ENCODE measurements at regions not wholly inside any gene's neighbourhood (a gene's known extent, or its start where the extent isn't known, plus 50 kb on each side); places are given as distances from the start of the nearest gene placed in this dataset.
"Not testable (repeated sequence)": the region's sequence is repeated elsewhere in the genome, so short reads cannot be mapped to it uniquely, and the experiment has no call there.

DNA sequence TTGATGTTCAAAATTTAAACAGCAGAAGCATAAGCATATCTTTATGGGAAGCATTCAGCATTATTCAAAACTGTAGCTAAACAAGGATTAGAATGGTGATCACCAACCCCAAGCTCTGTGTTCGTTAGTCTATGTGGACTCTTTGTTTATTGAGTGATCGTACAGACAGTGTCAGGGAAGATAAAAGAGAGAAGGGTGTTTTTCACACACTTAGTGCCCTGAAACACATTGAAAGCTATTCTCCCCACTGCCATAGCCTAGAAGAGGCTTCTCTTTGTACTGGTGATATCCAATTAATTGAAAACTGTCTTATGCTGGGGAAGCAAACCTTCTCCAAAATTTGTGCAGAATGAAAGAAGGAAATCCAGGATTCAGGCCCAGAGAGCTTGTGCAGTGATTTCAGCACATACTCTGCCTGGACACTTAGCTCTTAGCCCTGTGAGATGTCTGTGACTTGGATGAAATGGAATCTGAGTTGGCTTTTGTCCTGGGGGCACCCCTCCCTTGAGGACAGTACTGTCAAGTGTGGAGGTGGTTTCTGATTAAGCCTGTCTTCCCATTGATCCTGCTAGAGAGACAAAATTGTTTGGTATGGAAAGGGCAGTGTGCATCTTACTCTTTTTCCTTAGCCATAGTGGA is 125.7 kb upstream of the MTHFD1L start:
- DNase-seq (ENCODE audit: low spot score) = no peak

DNA sequence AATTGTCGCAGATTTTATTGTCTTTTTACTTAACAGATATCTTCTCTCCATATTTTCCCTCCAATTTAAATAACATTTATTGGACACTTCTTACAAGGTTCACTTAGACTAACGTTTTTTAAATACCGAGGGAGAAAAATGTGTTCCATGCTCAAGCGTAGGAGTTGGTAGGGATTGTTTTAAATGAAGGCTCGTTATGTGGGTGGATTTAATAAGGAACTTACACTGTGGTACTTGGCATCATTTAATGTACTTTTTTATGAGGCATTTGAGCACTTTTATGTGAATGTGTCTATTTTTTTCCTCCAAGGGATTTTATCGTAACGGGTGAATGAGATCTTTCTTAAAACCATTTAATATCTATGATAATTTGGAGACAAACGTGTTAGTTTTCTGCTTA is 125.0 kb upstream of the MTHFD1L start:
- no peak for DNase-seq (ENCODE audit: low spot score)

DNA sequence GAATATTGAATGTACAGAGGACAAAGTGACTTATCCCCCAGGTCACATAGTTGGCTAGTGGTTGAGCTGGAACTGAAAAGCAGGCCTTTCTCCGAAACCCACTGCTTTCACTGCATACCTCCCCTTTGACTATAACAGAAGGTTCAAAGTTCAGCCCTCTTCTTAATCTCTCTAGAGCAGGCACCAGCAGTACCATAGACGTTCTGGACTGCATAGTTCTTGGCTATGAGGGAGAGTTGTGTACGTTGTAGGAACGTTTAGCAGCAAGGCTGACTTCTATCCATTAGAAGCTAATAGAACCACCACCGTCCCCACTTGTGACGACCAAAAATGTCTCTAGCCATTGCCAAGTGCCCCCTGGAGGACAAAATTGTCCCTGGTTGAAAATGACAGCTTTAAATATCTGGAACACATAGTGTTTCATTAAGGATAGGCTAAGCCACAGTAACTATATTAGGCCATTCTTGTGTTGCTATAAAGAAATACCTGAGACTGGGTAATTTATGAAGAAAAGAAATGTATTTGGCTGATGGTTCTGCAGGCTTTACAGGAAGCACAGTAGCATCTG is 123.8 kb upstream of the MTHFD1L start:
- peak; percentile 50 for DNase-seq (ENCODE audit: low spot score)

DNA sequence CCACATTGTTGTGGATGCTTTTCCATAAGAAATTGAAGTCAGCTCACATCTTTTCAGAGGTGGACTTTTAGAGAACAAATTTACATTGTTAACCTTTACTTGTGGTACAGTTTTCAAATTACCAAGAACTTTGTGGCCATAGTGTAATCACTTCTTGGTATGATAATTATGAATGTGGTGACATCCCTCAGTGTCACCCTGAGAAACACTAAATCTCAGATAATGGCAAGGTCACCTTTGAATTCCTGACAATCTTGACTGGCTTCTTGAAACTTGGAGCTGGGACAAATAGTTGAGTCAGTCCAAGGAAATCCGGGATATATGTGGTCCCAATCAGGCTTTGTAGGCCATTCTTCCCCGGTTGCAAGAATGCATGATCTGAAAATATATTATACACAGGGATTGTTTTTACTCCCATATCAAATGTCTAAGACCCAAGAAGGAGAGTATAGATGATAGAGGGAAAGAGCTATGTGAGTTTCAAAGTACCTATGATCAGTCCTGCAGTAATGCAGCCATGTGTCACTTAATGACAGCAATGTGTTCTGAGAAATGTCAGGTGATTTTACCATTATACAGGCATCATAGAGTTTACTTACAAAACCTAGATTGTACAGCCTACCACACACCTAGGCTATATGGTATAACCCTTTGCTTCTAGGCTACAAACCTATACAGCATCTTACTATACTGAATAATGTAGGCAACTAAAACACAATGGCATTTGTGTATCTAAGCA is 120.8 kb upstream of the MTHFD1L start:
- no peak for DNase-seq (ENCODE audit: low spot score)

DNA sequence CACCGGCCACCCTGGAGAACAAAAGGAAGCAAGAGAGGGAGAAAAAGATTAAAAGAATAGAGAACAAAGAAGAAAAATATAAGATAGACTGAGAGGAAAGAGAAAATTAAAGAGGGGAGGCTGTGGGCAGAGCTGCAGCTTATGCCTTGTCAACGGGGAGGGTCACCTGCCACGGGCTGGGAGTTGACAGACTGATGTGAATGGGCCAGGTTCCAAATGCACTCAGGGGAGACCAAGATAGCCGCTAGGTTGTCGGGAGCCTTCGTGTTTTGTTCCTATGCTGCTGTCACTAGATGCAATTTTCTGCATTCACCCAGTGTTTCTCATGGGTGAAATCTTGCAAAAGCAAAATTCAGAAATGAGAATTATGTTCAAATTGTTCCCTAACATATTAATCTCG is 119.6 kb upstream of the MTHFD1L start:
- no peak for DNase-seq (ENCODE audit: low spot score)

DNA sequence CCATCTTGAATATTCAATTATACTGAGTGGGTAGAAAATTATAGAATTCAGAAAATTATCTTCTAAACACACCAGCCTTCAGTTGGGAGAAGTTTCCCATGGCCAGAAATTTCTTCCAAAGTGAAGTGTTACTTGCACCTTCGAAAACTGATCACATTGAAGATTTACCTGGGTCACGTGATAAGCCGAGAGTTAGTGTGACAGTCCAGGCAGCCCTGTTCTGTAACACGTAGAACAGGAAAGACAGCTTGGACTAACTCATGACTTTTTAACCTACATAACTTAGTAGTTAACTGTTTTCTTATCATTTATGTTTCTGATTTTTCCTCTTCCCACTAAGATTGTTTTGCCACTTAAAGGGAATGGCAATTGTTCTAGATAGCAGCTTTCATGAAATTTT is 118.3 kb upstream of the MTHFD1L start:
- DNase-seq (ENCODE audit: low spot score) = no peak

- no peak for DNase-seq (ENCODE audit: low spot score)
These were observed 116.3 kb upstream of the MTHFD1L start for GRCh38 chr6:150749091-150749670.

DNA sequence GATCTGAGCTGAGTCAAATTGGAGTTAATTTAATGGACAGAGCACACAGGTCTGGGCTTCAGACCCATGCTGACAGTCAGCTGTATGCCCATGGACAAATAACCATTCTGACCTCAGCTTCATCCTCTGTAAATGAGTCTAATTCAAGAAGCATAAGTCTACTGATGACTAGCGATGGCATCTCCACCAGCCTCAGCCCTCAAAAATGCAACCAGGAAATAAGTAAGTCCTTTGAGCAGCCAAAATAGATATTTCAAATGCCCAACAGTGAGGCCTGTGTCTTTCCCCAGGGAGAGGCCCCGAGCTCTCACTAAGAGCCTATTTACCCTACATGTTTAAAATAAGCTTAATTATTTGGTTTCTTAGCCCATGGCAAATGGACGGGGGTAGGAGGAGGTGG is 114.2 kb upstream of the MTHFD1L start:
- no peak for DNase-seq (ENCODE audit: low spot score)

DNA sequence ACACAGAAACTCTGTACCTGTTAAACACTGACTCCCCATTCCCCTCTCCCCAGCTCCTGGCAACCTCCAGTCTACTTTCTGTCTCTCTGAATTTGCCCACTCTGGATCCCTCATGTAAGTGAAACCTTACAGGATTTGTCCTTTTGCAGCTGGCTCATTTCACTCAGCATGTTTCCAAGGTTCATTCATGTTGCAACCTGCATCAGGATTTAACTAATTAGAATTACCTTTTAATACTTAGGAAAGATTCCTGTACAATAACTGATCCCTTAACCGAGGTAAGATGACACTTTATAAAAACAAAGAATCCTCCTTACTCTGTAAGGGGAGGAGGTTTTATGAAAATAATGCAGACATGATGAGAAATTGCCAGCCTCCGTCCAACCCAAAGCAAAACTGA is 113.1 kb upstream of the MTHFD1L start:
- DNase-seq (ENCODE audit: low spot score) = no peak

- DNase-seq (ENCODE audit: low spot score) = peak; percentile 50
These were observed 112.0 kb upstream of the MTHFD1L start for GRCh38 chr6:150753371-150754064.

DNA sequence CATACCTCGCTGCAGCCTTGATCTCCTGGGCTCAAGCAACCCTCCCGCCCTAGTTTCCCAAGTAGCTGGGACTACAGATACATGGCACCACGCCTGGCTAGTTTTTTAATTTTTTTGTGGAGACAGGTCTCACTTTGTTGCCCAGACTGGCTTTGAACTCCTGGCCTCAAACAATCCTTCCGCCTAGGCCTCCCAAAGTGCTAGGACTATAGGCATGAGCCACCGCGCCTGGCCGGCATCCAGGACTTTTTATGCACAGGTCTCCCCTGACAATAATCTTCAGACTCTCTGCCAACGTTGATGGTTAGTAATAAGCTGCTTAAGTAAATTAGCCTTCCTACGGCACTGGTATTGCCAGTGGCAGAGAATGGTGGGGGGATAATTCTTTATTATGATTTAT is 110.5 kb upstream of the MTHFD1L start:
- DNase-seq (ENCODE audit: low spot score) = no peak

- DNase-seq (ENCODE audit: low spot score) = no peak
These were observed 110.0 kb upstream of the MTHFD1L start for GRCh38 chr6:150755524-150755923.

GRCh38 chr6:150756173-150756572 is 109.3 kb upstream of the MTHFD1L start:
- DNase-seq (ENCODE audit: low spot score) = no peak

- not testable (repeated sequence) for DNase-seq (ENCODE audit: low spot score)
These were observed 107.7 kb upstream of the MTHFD1L start for GRCh38 chr6:150757807-150758206.

- DNase-seq (ENCODE audit: low spot score) = no peak
These were observed 106.0 kb upstream of the MTHFD1L start for GRCh38 chr6:150759483-150759882.

DNA sequence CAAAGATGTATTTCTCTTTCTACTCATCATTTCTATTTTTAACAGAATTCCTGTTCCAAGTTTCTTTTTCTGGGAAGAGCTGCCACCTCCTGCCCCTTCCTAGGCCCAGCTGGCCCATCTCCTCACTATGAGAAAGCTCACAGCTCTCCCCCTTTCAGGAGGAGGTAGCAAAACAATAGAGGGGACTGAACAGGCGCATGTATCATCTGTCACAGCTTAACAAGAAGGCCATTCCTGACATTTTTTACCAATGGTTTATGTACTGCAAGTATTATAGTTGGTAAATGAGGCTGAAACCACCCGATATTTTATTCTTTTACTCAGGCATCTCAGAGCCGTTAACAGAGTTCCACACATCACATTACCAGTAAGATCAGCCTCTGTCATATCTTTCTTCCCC is 103.7 kb upstream of the MTHFD1L start:
- DNase-seq (ENCODE audit: low spot score) = no peak

DNA sequence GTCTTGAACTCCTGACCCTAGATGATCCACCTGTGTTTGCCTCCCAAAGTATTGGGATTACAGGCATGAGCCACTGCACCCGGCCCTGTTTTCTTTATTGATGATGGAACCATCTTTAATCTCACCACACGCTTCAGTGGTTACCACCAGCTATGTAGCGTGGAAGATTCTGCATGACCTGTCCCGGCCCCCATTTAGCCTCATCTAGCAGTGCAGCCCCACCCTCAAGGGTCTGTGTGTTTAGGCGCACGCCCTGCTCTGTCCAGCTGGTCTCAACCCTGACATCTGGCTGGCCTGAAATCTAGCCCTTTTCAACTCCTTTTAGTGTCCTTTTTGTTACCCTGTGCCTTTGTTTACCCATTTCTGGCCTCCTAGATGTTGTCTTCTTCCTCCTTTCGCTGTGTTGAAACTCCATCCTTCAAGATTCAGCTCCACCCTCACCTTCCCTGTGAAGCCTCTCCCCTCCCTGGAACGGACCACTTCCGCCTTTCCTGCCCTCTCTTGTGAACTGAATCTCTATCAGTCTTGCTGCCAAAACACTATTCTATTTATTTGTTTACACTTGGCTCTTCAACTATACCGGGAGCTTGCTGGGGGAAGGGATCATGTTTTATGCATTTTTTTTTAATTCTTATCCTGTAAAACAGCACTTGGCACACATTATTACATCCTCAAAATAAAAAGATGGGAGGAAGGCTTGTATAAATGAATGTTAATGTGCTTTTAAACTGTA is 101.0 kb upstream of the MTHFD1L start:
- no peak for DNase-seq (ENCODE audit: low spot score)

DNA sequence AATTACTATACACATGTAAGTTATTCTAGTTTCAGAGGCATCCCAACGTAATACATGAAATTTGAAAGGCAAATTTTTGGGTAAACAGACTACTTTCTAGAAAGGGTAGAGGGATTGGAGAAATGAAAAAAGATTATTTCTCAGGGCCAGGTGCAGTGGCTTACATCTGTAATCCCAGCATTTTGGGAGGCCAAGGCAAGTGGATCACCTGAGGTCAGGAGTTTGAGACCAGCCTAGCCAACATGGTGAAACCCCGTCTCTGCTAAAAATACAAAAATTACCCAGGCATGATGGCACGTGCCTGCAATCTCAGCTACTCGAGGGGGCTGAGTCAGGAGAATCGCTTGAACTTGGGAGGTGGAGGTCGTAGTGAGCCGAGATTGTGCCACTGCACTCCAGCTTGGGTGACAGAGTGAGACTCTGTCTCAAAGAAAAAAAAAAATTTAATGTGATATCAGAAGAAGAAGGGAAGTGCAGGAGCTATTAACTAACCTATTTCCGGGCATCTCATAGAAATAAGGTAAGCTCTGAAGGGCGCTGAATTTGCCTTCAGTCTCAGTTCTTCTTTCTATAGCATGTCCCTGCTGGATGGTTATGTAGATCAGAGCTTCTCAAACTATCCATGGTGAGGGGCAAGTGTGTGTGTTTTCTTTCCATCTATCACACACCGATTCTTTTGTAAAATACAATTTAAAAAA is 100.3 kb upstream of the MTHFD1L start:
- no peak for DNase-seq (ENCODE audit: low spot score)

GRCh38 chr6:150766201-150766997 is 99.1 kb upstream of the MTHFD1L start:
- no peak for DNase-seq (ENCODE audit: low spot score)

DNA sequence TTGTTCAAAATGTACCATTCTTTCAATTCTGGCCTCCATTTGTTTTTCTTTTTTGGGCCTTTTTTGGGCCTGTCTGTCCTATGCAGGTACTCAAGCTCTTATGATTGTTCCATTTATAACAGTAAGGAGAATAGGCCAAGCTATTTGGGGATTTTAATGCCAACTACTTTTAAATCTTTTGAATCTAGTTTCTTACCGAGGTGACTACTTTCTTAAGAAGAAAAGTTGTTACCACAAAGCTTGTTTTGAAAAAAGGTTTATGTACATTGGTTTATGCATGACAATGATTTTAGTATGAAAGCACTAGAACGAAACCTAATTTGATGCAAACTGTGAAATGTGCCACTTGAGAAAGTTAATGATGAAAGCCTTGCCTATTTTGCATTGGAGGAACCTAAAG is 98.3 kb upstream of the MTHFD1L start:
- no peak for DNase-seq (ENCODE audit: low spot score)
